GM10266 (cell line): ENCODE measurements at regions not wholly inside any gene's neighbourhood (a gene's known extent, or its start where the extent isn't known, plus 50 kb on each side); places are given as distances from the start of the nearest gene placed in this dataset.

ENCODE experiments used
- DNase-seq: peaks from one replicate; pipeline ENCODE4 v3.0.0; 2012; ENCODE audit errors: extremely low spot score
- CTCF ChIP-seq: IDR thresholded peaks from 2 replicates; pipeline ENCODE4 v1.5.1; 2012; ENCODE audit warnings: mild to moderate bottlenecking, low read depth; ENCODE audit not compliant: control insufficient read depth, insufficient read depth; ENCODE audit errors: missing control alignments

- no peak for DNase-seq
- TF ChIP-seq CTCF, result no peak
These were observed 100.3 kb upstream of the PRR5 start for GRCh38 chr22:44601725-44602124.

DNA sequence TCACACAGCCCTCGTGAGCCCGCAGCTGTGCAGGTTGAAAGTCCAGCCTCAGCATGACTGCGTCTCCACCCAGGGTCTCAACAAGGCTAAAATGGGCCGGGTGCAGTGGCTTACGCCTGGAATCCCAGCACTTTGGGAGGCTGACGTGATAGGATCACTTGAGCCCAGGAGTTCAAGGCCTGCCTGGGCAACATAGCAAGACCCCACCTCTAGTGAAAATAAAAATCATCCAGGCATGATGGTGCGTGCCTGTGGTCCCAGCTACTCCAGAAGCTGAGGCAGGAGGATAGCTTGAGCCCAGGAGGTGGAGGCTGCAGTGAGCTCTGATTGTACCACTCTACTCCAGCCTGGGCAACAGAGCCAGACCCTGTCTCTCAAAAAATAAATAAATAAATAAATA, 100.8 kb upstream of the PRR5 start:
- no peak for DNase-seq
- no peak for TF ChIP-seq CTCF

- no peak for DNase-seq
- no peak for TF ChIP-seq CTCF
These were observed 101.7 kb upstream of the PRR5 start for GRCh38 chr22:44600207-44600785.

DNA sequence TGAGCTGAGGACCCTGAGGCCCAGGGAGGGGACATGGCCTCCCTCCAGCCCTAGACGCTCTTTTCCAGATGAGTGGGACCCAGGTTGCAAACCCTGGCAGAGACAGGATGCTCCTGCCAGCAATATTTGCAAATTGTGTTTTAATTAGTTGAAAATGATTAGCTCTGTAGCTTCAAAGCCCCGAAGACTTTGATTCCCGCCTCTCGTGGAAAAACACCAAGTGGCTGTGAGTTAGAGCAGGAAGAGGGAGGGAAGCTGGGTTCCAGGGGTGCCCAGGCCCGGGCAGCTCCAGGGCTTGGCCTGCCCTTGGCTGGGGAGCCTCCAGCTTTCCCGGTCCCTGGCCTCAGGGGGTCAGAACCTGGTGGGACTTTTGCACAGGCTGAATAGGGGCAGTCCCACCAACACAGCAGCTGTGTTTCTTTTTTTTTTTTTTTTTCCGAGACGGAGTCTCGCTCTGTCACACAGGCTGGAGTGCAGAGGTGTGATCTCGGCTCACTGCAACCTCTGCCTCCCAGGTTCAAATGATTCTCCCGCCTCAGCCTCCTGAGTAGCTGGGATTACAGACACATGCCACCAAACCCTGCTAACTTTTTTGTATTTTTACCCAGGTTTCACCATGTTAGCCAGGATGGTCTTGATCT, 101.6 kb upstream of the RTL6 start:
- no peak for TF ChIP-seq CTCF
- DNase-seq, result no peak

GRCh38 chr22:44599084-44599483, 101.1 kb upstream of the RTL6 start:
- DNase-seq, result no peak
- TF ChIP-seq CTCF, result no peak

DNA sequence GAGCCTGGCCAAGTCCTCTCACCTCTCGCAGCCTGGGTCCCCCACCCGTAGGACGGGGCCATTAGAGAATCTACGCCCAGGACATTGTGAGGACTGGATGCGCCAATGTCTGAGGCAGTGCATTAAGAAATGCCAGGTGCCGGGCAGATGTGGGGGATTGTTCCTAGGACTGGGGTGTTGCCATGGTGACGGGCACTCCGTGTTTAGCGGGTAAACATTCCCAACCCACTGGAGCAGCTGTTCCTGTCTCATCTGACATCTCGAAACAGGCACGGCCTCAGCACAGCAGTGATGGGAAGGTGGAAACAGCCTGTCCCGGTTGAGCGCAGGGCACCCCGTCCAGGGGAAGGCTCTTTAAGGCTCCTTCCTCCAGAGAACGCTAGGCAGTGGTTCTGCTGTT, 99.6 kb upstream of the RTL6 start:
- no peak for TF ChIP-seq CTCF
- DNase-seq, result no peak

- no peak for DNase-seq
These were observed 98.5 kb upstream of the RTL6 start for GRCh38 chr22:44596396-44597125.

More at GRCh38 chr22:44596396-44597125, 98.5 kb upstream of the RTL6 start:
- no peak for TF ChIP-seq CTCF
